ES-I3 (cell line): ENCODE measurements at regions not wholly inside any gene's neighbourhood (a gene's known extent, or its start where the extent isn't known, plus 50 kb on each side); places are given as distances from the start of the nearest gene placed in this dataset.
"Not testable (repeated sequence)": the region's sequence is repeated elsewhere in the genome, so short reads cannot be mapped to it uniquely, and the experiment has no call there.

ENCODE experiments used
- H3K36me3 ChIP-seq: 2 replicates; pipeline ENCODE4 v1.6.1; 2013; ENCODE audit warnings: mild to moderate bottlenecking, low read length, control low read depth, moderate library complexity; ENCODE audit not compliant: insufficient read depth
- H3K4me1 ChIP-seq: 2 replicates; pipeline ENCODE4 v1.6.1; 2013; ENCODE audit warnings: mild to moderate bottlenecking, control low read depth, low read length; ENCODE audit not compliant: insufficient read depth
- H3K9ac ChIP-seq: 2 replicates; pipeline ENCODE4 v1.6.1; 2013; ENCODE audit warnings: low read depth, mild to moderate bottlenecking, low read length, moderate library complexity
- H3K9me3 ChIP-seq: 2 replicates; pipeline ENCODE4 v1.6.1; 2013; ENCODE audit warnings: mild to moderate bottlenecking, low read length, moderate library complexity; ENCODE audit not compliant: control insufficient read depth, insufficient read depth

GRCh38 chr19:33988601-33989000 is 183.7 kb upstream of the LSM14A start:
- no peaks in the 10 kb centered on the region for H3K4me1 ChIP-seq
- H3K36me3 ChIP-seq = no peaks in the 10 kb centered on the region
- H3K9me3 ChIP-seq = peaks cover 14% of the 10 kb centered on the region; the same call in 1 of the 2 replicates
- no peak overlapping the region for H3K9ac ChIP-seq

- no peaks in the 10 kb centered on the region for H3K36me3 ChIP-seq
- H3K9ac ChIP-seq = no peak overlapping the region
- no peaks in the 10 kb centered on the region for H3K9me3 ChIP-seq
- no peaks in the 10 kb centered on the region for H3K4me1 ChIP-seq
These were observed 174.6 kb upstream of the LSM14A start for GRCh38 chr19:33997690-33998089.

- Histone ChIP-seq H3K9ac (no peak overlapping the region), H3K4me1 (no peaks in the 10 kb centered on the region), H3K36me3 (no peaks in the 10 kb centered on the region), H3K9me3 (no peaks in the 10 kb centered on the region)
These were observed 174.0 kb upstream of the LSM14A start for GRCh38 chr19:33998302-33998701.

GRCh38 chr19:33998739-33999345 is 173.5 kb upstream of the LSM14A start:
- Histone ChIP-seq H3K4me1 (no peaks in the 10 kb centered on the region), H3K9ac (no peak overlapping the region), H3K36me3 (no peaks in the 10 kb centered on the region), H3K9me3 (no peaks in the 10 kb centered on the region)

GRCh38 chr19:34017024-34017423 is 155.3 kb upstream of the LSM14A start:
- Histone ChIP-seq H3K9me3 (no peaks in the 10 kb centered on the region), H3K36me3 (no peaks in the 10 kb centered on the region), H3K9ac (no peak overlapping the region), H3K4me1 (no peaks in the 10 kb centered on the region)

GRCh38 chr19:34017601-34018000 is 154.7 kb upstream of the LSM14A start:
- no peaks in the 10 kb centered on the region for H3K4me1 ChIP-seq
- no peaks in the 10 kb centered on the region for H3K36me3 ChIP-seq
- H3K9me3 ChIP-seq = no peaks in the 10 kb centered on the region
- no peak overlapping the region for H3K9ac ChIP-seq

GRCh38 chr19:34018546-34018945 is 153.8 kb upstream of the LSM14A start:
- Histone ChIP-seq H3K36me3 (no peaks in the 10 kb centered on the region), H3K9me3 (peaks cover 7% of the 10 kb centered on the region; the same call in 1 of the 2 replicates), H3K4me1 (no peaks in the 10 kb centered on the region), H3K9ac (no peak overlapping the region)

- H3K9ac ChIP-seq = no peak overlapping the region
- no peaks in the 10 kb centered on the region for H3K36me3 ChIP-seq
- peaks cover 12% of the 10 kb centered on the region for H3K9me3 ChIP-seq
- H3K4me1 ChIP-seq = no peaks in the 10 kb centered on the region
These were observed 148.9 kb upstream of the LSM14A start for GRCh38 chr19:34023381-34023780.

GRCh38 chr19:34033880-34034279 is 138.4 kb upstream of the LSM14A start:
- Histone ChIP-seq H3K9me3 (no peaks in the 10 kb centered on the region), H3K9ac (no peak overlapping the region), H3K4me1 (no peaks in the 10 kb centered on the region), H3K36me3 (no peaks in the 10 kb centered on the region)

GRCh38 chr19:34034318-34034846 is 137.9 kb upstream of the LSM14A start:
- Histone ChIP-seq H3K9me3 (no peaks in the 10 kb centered on the region), H3K36me3 (no peaks in the 10 kb centered on the region), H3K9ac (no peak overlapping the region), H3K4me1 (no peaks in the 10 kb centered on the region)

GRCh38 chr19:34041925-34042521 is 130.3 kb upstream of the LSM14A start:
- Histone ChIP-seq H3K36me3 (no peaks in the 10 kb centered on the region), H3K9ac (no peak overlapping the region), H3K9me3 (peaks cover 3% of the 10 kb centered on the region; the same call in 1 of the 2 replicates), H3K4me1 (no peaks in the 10 kb centered on the region)

GRCh38 chr19:34044021-34044420 is 128.3 kb upstream of the LSM14A start:
- Histone ChIP-seq H3K9ac (no peak overlapping the region), H3K36me3 (no peaks in the 10 kb centered on the region), H3K9me3 (peaks cover 3% of the 10 kb centered on the region; the same call in 1 of the 2 replicates), H3K4me1 (no peaks in the 10 kb centered on the region)

GRCh38 chr19:34049944-34050343 is 122.4 kb upstream of the LSM14A start:
- H3K9ac ChIP-seq = no peak overlapping the region
- H3K9me3 ChIP-seq = no peaks in the 10 kb centered on the region; the same call in 1 of the 2 replicates
- H3K36me3 ChIP-seq = no peaks in the 10 kb centered on the region
- no peaks in the 10 kb centered on the region for H3K4me1 ChIP-seq

- not testable (repeated sequence) for H3K9me3 ChIP-seq, H3K36me3 ChIP-seq
These were observed 121.9 kb upstream of the LSM14A start for GRCh38 chr19:34050430-34050829.

GRCh38 chr19:34051255-34051654 is 121.0 kb upstream of the LSM14A start:
- Histone ChIP-seq H3K36me3 (no peaks in the 10 kb centered on the region), H3K4me1 (no peaks in the 10 kb centered on the region)

More at GRCh38 chr19:34050430-34050829, 121.9 kb upstream of the LSM14A start:
- H3K4me1 ChIP-seq, H3K9ac ChIP-seq: not testable (repeated sequence)

More at GRCh38 chr19:34051255-34051654, 121.0 kb upstream of the LSM14A start:
- Histone ChIP-seq H3K9me3 (no peaks in the 10 kb centered on the region; the same call in 1 of the 2 replicates), H3K9ac (no peak overlapping the region)
